ENCODE measurements at regions not wholly inside any gene's neighbourhood (a gene's known extent, or its start where the extent isn't known, plus 50 kb on each side); places are given as distances from the start of the nearest gene placed in this dataset.
"Not testable (repeated sequence)": the region's sequence is repeated elsewhere in the genome, so short reads cannot be mapped to it uniquely, and the experiment has no call there.

GRCh38 chr16:29132869-29133268, 148.0 kb downstream of the LAT start:
- CTCF ChIA-PET, result not testable (repeated sequence)

DNA sequence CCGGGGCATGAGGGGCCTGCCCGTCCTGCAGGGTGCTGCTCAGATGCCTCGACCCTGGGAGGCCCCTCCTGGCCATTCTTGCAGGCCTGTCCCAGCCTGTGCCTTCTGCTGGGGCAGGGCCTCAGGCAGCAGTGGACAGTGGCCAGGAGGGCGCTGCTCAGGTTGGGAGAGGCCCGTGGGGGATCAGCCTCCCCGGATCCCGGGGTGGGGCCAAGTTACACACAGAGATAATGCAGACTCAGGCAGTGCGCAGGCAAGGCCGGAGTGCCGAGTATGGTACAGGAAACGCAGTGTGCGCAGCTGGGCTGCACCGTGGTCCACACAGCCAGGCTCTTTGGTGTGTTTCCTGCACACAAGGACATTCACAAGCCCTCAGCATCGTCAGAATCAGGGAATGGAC, 147.6 kb downstream of the LAT start:
- H3K4me3 Mint-ChIP-seq; CTCF ChIA-PET; intact Hi-C loops (cut with micrococcal nuclease); H3K9me3 Mint-ChIP-seq; DNase-seq; H3K27me3 Mint-ChIP-seq (ENCODE audit: low read depth); H3K4me1 Mint-ChIP-seq (ENCODE audit: low read depth); H3K36me3 Mint-ChIP-seq (ENCODE audit: low read depth); H3K27ac Mint-ChIP-seq: not testable (repeated sequence)

More at GRCh38 chr16:29132869-29133268, 148.0 kb downstream of the LAT start:
- H3K27ac Mint-ChIP-seq; H3K4me1 Mint-ChIP-seq (ENCODE audit: low read depth); H3K36me3 Mint-ChIP-seq (ENCODE audit: low read depth); H3K27me3 Mint-ChIP-seq (ENCODE audit: low read depth); H3K9me3 Mint-ChIP-seq; intact Hi-C loops (cut with micrococcal nuclease); DNase-seq; H3K4me3 Mint-ChIP-seq: not testable (repeated sequence)

DNA sequence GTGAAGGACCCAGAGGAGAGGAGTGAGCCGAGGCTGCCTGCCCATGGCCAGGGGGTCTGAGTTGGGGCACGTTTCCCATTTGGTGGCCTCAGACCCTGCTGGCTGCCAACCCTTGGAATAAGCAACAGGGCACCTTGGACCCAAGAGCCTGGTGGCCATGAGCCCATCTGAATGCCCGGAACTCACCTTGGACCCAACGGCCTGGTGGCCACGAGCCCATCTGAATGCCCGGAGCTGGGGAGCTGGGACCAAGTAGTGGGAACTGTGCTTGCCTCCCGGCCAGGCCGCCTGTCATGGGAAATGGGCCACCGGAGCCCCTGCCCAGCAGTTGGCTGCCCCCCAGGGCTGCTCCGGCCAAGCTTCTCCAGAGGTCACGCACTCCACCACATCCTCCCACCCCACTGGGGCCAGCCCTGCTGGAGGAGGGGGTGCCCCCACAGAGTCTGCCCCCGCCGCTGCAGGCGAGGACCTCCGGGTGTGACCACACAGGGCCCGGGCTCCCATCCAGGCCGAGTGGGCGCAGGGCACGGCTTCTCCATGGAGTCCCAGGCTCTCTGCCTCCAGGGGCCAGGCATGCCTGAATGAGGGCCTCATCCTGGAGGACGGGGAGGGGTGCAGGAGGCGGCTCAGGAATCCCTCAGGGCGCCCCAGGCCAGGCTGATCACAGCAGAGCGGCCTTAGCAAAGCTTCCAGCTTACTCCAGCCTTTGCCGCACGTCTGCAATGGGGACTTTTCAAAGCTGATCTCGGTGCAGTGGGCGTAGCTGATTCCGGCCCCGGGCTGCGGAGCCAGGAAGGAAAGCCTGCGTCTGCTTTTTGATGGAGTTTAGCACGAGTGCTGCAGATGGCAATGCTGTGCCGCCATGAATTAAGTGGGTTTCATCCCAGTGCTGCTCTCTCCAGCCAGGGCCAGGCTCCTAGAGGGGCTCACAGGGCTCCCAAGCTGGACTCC, 146.3 kb downstream of the LAT start:
- H3K27ac Mint-ChIP-seq; H3K27me3 Mint-ChIP-seq (ENCODE audit: low read depth); H3K9me3 Mint-ChIP-seq; DNase-seq; H3K4me1 Mint-ChIP-seq (ENCODE audit: low read depth); H3K36me3 Mint-ChIP-seq (ENCODE audit: low read depth); CTCF ChIA-PET; H3K4me3 Mint-ChIP-seq; intact Hi-C loops (cut with micrococcal nuclease): not testable (repeated sequence)

- H3K36me3 Mint-ChIP-seq (ENCODE audit: low read depth); DNase-seq; H3K27ac Mint-ChIP-seq; H3K9me3 Mint-ChIP-seq; CTCF ChIA-PET; H3K4me3 Mint-ChIP-seq; H3K4me1 Mint-ChIP-seq (ENCODE audit: low read depth); intact Hi-C loops (cut with micrococcal nuclease); H3K27me3 Mint-ChIP-seq (ENCODE audit: low read depth): not testable (repeated sequence)
Measured at GRCh38 chr16:29130131-29130711, 145.4 kb downstream of the LAT start.

DNA sequence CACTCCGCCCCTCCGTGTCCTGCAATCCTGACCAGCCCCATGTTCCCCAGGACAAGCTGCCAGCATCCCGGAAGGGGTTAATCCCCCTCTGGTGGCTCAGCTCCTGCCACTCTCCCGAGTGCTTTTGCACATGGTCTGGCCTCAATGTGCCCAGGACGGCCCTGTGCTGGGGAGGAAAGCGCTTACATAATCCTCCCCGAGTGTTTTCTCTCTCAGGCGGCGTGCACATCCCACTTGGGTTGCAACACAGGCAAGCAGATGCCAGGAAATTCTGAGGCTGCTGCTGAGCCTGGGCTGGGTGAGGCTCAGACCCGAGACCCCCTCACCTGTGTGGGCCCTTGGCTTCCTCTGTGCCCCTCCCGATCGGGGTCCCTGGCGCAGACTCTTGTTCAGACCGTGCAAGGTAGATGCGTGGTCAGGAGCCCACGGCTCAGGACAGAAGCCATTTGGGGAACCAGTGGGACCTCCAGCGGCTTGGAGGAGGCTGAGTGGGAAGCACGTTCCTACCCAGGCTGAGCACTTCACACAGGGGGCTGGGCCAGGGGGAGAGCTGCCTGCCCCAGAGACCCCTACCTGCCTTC, 144.7 kb downstream of the LAT start:
- H3K27ac Mint-ChIP-seq; H3K27me3 Mint-ChIP-seq (ENCODE audit: low read depth); H3K36me3 Mint-ChIP-seq (ENCODE audit: low read depth); H3K9me3 Mint-ChIP-seq; H3K4me3 Mint-ChIP-seq; DNase-seq; H3K4me1 Mint-ChIP-seq (ENCODE audit: low read depth); intact Hi-C loops (cut with micrococcal nuclease); CTCF ChIA-PET: not testable (repeated sequence)

DNA sequence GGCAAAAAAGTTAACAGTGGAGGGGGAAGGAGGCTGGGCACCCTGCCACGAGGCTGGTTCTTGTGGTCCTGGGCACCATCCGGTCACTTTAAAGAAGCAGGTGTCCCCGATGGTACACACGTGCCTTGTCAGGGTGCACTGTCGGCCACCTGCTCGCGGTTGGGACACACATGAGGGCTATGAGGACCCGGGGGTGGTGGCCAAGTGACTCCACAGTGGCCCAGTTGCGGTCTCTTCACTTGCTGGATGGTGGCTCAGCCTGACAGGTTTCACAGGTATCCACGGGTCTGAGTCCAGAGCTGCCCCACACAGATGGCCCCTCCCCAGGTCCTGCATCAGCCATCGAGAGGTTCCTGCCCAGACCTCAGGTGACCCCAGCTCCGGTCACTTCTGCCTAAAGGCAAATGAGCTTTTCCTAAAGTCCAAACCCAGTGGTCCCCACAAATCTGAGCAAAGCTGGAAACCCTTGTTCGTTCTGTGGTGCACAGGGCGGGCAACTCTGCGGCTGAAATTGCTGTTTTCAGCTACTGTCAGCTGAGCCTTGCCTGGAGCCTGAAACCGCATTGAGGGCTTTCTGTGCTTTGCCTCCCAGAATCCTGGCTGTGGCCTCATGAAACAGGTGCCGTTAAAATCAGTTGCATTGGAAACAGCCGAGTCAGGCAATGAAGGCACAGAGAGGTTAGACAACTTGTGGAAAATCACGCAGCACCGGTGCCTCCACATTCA, 144.0 kb downstream of the LAT start:
- H3K27ac Mint-ChIP-seq; H3K4me3 Mint-ChIP-seq; H3K4me1 Mint-ChIP-seq (ENCODE audit: low read depth); intact Hi-C loops (cut with micrococcal nuclease); DNase-seq; H3K9me3 Mint-ChIP-seq; CTCF ChIA-PET; H3K36me3 Mint-ChIP-seq (ENCODE audit: low read depth); H3K27me3 Mint-ChIP-seq (ENCODE audit: low read depth): not testable (repeated sequence)

GRCh38 chr16:29127806-29128420, 143.1 kb downstream of the LAT start:
- H3K4me3 Mint-ChIP-seq; H3K4me1 Mint-ChIP-seq (ENCODE audit: low read depth); intact Hi-C loops (cut with micrococcal nuclease); H3K27me3 Mint-ChIP-seq (ENCODE audit: low read depth); H3K36me3 Mint-ChIP-seq (ENCODE audit: low read depth); H3K9me3 Mint-ChIP-seq; CTCF ChIA-PET; DNase-seq; H3K27ac Mint-ChIP-seq: not testable (repeated sequence)

DNA sequence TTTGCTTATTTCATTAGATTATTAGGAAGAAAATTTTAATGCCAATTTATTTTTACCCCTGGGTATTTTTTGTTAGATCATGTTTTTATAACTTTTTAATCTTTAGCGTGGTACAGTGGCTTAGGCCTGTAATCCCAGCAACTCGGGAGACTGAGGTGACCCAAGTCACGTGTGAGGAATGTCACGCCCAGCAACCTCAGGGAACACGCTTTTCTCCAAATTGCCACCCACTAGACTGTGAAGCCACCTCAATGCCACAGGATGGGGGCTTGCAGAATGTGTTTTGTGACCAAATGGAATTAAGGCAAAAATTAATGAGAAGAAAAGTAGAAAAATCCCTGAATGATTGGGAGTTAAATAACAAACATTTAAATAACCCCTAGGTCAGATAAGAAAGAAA, 141.8 kb downstream of the LAT start:
- CTCF ChIA-PET, result interaction anchor here (0.8 kb wide), 1 partner anchor 270 kb away, joined by 3 read pairs; no protein-coding TSS in a partner anchor
- H3K27me3 Mint-ChIP-seq (ENCODE audit: low read depth), result no peaks in the 10 kb centered on the region
- no peaks in the 10 kb centered on the region for H3K36me3 Mint-ChIP-seq (ENCODE audit: low read depth)
- no peak for DNase-seq
- H3K9me3 Mint-ChIP-seq, result no peaks in the 10 kb centered on the region
- H3K4me1 Mint-ChIP-seq (ENCODE audit: low read depth), result peaks cover 5% of the 10 kb centered on the region
- H3K4me3 Mint-ChIP-seq, result no peak overlapping the region
- intact Hi-C loops (cut with micrococcal nuclease), result no loop called here
- H3K27ac Mint-ChIP-seq, result no peak overlapping the region

DNA sequence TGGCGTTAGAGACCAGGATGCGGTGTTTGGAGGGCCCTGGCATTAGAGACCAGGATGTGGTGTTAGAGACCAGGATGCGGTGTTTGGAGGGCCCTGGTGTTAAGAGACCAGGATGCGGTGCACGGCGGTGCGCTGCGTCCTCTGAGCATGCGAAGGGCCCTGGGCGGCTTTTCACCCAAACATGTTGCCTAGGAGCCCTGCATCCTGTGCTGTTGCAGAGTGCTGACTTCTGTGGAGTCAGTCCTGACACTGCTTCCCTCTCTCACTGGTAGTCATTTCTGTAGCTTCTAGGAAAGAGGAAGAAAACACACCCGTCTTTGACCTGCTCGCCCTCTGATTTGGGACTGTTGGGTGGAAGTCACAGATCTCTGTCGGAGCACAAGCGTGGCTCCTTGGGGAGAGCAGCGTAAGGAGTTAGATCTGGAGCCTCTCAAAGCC, 141.2 kb downstream of the LAT start:
- DNase-seq, result peak; percentile 38
- CTCF ChIA-PET, result no interaction called here
- no peaks in the 10 kb centered on the region for H3K36me3 Mint-ChIP-seq (ENCODE audit: low read depth)
- no peaks in the 10 kb centered on the region for H3K9me3 Mint-ChIP-seq
- H3K27ac Mint-ChIP-seq, result no peak overlapping the region
- no peak overlapping the region for H3K4me3 Mint-ChIP-seq
- no peaks in the 10 kb centered on the region for H3K27me3 Mint-ChIP-seq (ENCODE audit: low read depth)
- intact Hi-C loops (cut with micrococcal nuclease), result no loop called here
- H3K4me1 Mint-ChIP-seq (ENCODE audit: low read depth), result peaks cover 5% of the 10 kb centered on the region

DNA sequence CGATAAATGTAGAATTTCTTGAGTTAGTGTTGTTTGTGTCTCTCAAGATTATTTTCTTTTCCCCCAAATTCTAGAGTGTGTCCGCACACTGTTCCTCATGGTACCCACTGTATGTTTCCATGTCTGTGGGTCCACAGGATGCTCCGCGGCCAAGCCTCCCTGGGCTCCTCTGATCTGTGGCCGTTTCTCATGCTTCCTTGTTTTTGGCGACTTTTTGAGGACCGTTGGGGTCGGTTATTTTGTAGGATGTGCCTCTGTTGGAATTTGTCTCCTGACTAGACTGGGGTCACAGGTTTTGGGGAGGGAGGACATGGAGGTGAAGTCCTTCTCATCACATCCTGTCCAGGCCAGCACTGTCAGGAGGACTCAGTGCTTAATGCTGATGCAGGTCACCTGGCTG, 140.0 kb downstream of the LAT start:
- Mint-ChIP-seq H3K9me3 (no peaks in the 10 kb centered on the region), H3K4me3 (no peak overlapping the region), H3K36me3 (ENCODE audit: low read depth) (no peaks in the 10 kb centered on the region), H3K4me1 (ENCODE audit: low read depth) (peaks cover 9% of the 10 kb centered on the region), H3K27me3 (ENCODE audit: low read depth) (no peaks in the 10 kb centered on the region), H3K27ac (no peak overlapping the region)
- intact Hi-C loops (cut with micrococcal nuclease), result no loop called here
- no peak for DNase-seq
- CTCF ChIA-PET, result no interaction called here

DNA sequence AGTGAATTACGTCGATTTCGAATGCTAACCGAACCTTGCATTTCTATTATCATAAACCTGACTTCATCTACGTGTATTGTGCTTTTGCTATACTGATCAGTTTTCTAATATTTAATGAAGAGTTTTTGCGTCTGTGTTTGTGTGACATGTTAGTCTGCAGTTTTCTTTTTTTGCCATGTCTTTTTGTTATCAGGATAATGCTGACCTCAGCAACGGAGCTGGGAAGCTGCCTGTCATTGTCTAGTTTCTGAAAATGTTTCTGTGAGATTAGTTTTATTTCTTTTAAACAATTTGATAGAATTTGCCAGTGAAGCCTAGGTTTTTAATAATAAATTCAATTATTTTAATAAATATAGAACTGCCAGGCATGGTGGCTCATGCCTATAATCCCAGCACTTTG, 139.3 kb downstream of the LAT start:
- CTCF ChIA-PET; H3K9me3 Mint-ChIP-seq; H3K4me3 Mint-ChIP-seq; H3K36me3 Mint-ChIP-seq (ENCODE audit: low read depth); DNase-seq; intact Hi-C loops (cut with micrococcal nuclease); H3K27me3 Mint-ChIP-seq (ENCODE audit: low read depth); H3K4me1 Mint-ChIP-seq (ENCODE audit: low read depth); H3K27ac Mint-ChIP-seq: not testable (repeated sequence)

DNA sequence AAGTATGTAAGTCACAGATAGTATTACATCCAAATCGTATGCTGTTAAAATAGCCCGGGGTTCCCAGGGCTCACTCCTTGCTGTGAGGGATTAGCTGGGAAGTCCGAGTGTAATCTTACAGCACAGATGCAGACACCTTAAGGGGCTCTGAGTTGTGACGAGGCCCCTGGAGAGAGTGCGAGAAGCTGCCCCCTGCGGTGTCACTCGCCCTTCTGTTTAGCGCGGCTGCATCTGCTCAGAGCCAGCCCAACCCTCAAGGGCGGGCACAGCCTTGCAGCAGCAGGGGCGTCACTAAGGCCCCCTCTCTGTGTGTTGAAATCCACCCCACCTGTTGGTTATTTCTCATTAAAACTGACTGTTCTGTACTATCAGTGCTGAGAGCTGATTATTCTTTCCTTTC, 135.8 kb downstream of the LAT start:
- DNase-seq; H3K4me3 Mint-ChIP-seq; H3K27ac Mint-ChIP-seq; H3K27me3 Mint-ChIP-seq (ENCODE audit: low read depth); CTCF ChIA-PET; intact Hi-C loops (cut with micrococcal nuclease); H3K9me3 Mint-ChIP-seq; H3K36me3 Mint-ChIP-seq (ENCODE audit: low read depth): not testable (repeated sequence)
- H3K4me1 Mint-ChIP-seq (ENCODE audit: low read depth), result peaks cover 28% of the 10 kb centered on the region
